HL-60 (cell line): ENCODE measurements at regions not wholly inside any gene's neighbourhood (a gene's known extent, or its start where the extent isn't known, plus 50 kb on each side); places are given as distances from the start of the nearest gene placed in this dataset.

ENCODE experiments used
- CTCF ChIP-seq: IDR thresholded peaks from one replicate; pipeline ENCODE4 v1.5.1; 2011; ENCODE audit warnings: low read length, control low read depth, inconsistent platforms; ENCODE audit not compliant: insufficient read depth
- GABPA ChIP-seq: IDR thresholded peaks from 2 replicates; pipeline ENCODE4 v1.6.1; 2012; ENCODE audit warnings: low read depth
- POLR2AphosphoS5 ChIP-seq: IDR thresholded peaks from 2 replicates; pipeline ENCODE4 v1.6.1; 2012; ENCODE audit warnings: low read depth
- REST ChIP-seq: IDR thresholded peaks from 2 replicates; pipeline ENCODE4 v1.6.1; 2012; ENCODE audit warnings: low read depth; ENCODE audit not compliant: insufficient replicate concordance

- TF ChIP-seq POLR2AphosphoS5: no peak
- no peak for TF ChIP-seq CTCF
- TF ChIP-seq REST: no peak
- TF ChIP-seq GABPA: no peak
These were observed 57.1 kb upstream of the POU1F1 start for GRCh38 chr3:87333393-87333892.
